HG02840 (cell line): ENCODE measurements at regions not wholly inside any gene's neighbourhood (a gene's known extent, or its start where the extent isn't known, plus 50 kb on each side); places are given as distances from the start of the nearest gene placed in this dataset.

Experiments used
- ATAC-seq: cut with Tn5 transposase; IDR thresholded peaks from one replicate; pipeline ENCODE4 v1.9.1; 2021; ENCODE audit warnings: mild to moderate bottlenecking, moderate library complexity, moderate number of reproducible peaks; ENCODE audit not compliant: unreplicated experiment, low FRiP score

DNA sequence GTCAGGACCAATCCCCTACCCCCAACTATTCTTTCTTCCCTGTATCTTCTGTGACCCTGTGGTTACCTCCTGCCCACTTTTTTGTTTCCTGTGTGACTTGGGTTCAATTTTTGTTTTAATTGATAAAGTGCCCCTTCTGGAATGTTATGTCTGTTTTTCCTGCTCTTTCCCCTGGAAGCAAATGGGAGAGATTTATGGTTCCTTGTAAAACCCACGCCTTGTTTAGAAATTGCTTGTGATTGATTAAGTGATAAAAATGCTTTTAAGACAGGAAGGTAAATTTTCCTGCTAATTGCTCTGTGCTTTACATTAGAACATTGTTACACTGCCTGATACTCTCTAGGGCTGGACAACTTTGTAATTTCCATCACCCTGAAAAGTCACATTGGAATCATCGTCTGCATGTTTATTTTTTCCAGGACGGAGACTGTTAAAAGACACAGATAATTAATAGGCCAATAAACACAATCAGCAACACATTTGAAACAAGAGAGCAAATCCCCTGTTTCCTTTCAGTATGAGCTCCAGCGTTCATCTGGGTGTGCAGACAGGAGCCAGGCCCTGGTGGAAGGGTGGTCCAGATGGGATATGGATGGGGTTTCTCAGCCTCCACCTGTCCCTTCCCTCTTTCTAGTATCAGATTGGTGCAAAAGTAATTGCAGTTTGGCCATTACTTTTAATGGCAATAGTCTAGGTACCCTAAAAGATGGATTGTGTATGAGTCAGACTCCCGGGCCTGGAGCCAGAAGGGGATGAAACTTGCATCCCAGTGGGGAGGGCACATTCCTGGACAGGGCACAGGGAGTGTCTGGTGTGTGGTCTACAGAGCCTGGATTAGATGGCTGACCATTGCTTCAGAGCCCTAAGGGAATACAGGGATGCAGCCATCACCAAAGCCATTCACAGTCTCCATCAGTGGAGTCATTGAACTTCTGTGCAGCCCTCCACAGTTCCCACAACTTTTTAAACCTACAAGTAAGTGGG, 58.1 kb upstream of the AGBL1 start:
- no peak for ATAC-seq

DNA sequence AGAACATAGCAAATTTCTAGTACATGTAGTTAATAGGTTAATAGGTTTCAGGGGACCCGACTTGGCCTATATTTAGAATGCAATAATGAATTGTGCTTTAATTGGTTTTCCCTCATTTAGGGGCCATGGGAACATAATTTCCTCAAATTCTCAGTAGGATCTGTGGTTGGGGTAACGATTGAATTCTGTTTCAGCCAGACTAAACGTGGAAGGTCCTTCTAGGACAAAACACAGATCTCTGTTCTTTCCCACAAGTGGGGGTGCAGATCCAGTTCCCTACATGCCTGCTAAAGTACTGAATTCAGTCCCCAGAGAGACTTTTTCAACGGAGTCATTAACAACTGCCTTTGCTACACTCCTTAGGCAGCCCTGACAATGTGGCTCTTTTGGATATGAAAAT, 50.7 kb upstream of the AGBL1 start:
- ATAC-seq, result no peak
